ENCODE measurements at regions not wholly inside any gene's neighbourhood (a gene's known extent, or its start where the extent isn't known, plus 50 kb on each side); places are given as distances from the start of the nearest gene placed in this dataset.

GRCh38 chr2:83695037-83695436, 764.0 kb downstream of the SUCLG1 start:
- Histone ChIP-seq H3K27me3 (ENCODE audit: control insufficient read depth in 1 of 2, insufficient read depth in 2 of 2, low read length in 2 of 2) (no peaks in the 10 kb centered on the region), H3K9me3 (ENCODE audit: control insufficient read depth in 2 of 2, insufficient read depth in 1 of 2, low read depth in 1 of 2, low read length in 1 of 2) (peaks cover 0 to 7% of the 10 kb centered on the region in 2 donors), H3K27ac (ENCODE audit: low read depth in 2 of 2, low read length in 1 of 2) (no peak overlapping the region), H3K36me3 (ENCODE audit: control insufficient read depth in 2 of 2, insufficient read depth in 2 of 2, low read length in 1 of 2) (no peaks in the 10 kb centered on the region), H3K4me3 (ENCODE audit: low read depth in 1 of 2, low read length in 2 of 2) (no peak overlapping the region), H3K4me1 (ENCODE audit: control insufficient read depth in 2 of 2, insufficient read depth in 2 of 2, low read length in 1 of 2) (no peaks in the 10 kb centered on the region)
- 87 to 91% methylated on average over 13 of the region's 13 CpGs for WGBS, 2 donors

DNA sequence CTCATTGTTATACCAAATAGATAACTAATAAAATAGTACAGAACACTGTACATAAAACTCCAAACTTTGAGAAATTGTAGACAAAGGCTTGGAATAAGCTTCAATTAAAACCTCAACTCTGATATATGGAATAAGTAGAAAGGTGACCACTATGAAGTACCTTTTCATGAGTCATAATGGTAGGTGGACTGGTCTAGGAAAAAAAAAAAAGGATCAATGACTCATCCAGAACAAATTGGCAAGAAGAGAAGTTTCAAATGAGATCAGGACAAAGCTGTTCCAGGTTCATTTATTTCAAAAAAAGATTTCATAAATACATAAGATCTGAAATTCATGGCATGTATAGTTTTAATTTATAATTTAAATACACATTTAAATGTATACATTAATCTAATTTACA, 769.7 kb downstream of the SUCLG1 start:
- H3K4me3 ChIP-seq (ENCODE audit: low read depth in 1 of 2, low read length in 2 of 2), result no peak overlapping the region
- H3K9me3 ChIP-seq (ENCODE audit: control insufficient read depth in 2 of 2, insufficient read depth in 1 of 2, low read depth in 1 of 2, low read length in 1 of 2), result peaks cover under 1 to 2% of the 10 kb centered on the region in 2 donors
- H3K27ac ChIP-seq (ENCODE audit: low read depth in 2 of 2, low read length in 1 of 2), result no peak overlapping the region
- H3K27me3 ChIP-seq (ENCODE audit: control insufficient read depth in 1 of 2, insufficient read depth in 2 of 2, low read length in 2 of 2), result no peaks in the 10 kb centered on the region
- H3K4me1 ChIP-seq (ENCODE audit: control insufficient read depth in 2 of 2, insufficient read depth in 2 of 2, low read length in 1 of 2), result no peaks in the 10 kb centered on the region
- H3K36me3 ChIP-seq (ENCODE audit: control insufficient read depth in 2 of 2, insufficient read depth in 2 of 2, low read length in 1 of 2), result no peaks in the 10 kb centered on the region

GRCh38 chr2:83686863-83687262, 772.2 kb downstream of the SUCLG1 start:
- Histone ChIP-seq H3K4me3 (ENCODE audit: low read depth in 1 of 2, low read length in 2 of 2) (no peak overlapping the region), H3K27ac (ENCODE audit: low read depth in 2 of 2, low read length in 1 of 2) (no peak overlapping the region), H3K4me1 (ENCODE audit: control insufficient read depth in 2 of 2, insufficient read depth in 2 of 2, low read length in 1 of 2) (no peaks in the 10 kb centered on the region), H3K9me3 (ENCODE audit: control insufficient read depth in 2 of 2, insufficient read depth in 1 of 2, low read depth in 1 of 2, low read length in 1 of 2) (peaks cover 0 to 2% of the 10 kb centered on the region in 2 donors), H3K36me3 (ENCODE audit: control insufficient read depth in 2 of 2, insufficient read depth in 2 of 2, low read length in 1 of 2) (no peaks in the 10 kb centered on the region), H3K27me3 (ENCODE audit: control insufficient read depth in 1 of 2, insufficient read depth in 2 of 2, low read length in 2 of 2) (no peaks in the 10 kb centered on the region)

- Histone ChIP-seq H3K4me3 (ENCODE audit: low read depth in 1 of 2, low read length in 2 of 2) (no peak overlapping the region), H3K36me3 (ENCODE audit: control insufficient read depth in 2 of 2, insufficient read depth in 2 of 2, low read length in 1 of 2) (no peaks in the 10 kb centered on the region), H3K27ac (ENCODE audit: low read depth in 2 of 2, low read length in 1 of 2) (no peak overlapping the region), H3K27me3 (ENCODE audit: control insufficient read depth in 1 of 2, insufficient read depth in 2 of 2, low read length in 2 of 2) (no peaks in the 10 kb centered on the region), H3K9me3 (ENCODE audit: control insufficient read depth in 2 of 2, insufficient read depth in 1 of 2, low read depth in 1 of 2, low read length in 1 of 2) (no peaks in the 10 kb centered on the region), H3K4me1 (ENCODE audit: control insufficient read depth in 2 of 2, insufficient read depth in 2 of 2, low read length in 1 of 2) (no peaks in the 10 kb centered on the region)
- WGBS, 2 donors, result 79 to 83% methylated on average over 3 of the region's 3 CpGs
These were observed 785.0 kb downstream of the SUCLG1 start for GRCh38 chr2:83674050-83674449.

DNA sequence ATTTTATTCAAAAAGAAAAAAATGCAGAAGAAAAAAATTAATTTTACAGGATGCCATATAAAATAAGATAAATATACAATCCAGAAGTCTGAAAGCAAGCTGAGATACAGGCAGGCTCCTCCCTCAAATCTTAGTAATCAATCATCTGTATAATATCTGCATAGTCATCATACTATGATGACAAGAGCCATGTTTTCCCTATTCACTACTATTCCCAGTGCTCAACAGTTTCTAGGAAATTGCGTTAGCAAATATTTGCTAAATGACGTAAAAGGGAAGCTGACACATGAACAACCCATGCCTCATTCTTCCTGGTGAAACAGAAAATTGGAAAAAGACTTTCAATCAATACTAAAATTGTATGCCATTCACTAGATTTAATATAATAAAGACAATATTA, 793.2 kb downstream of the SUCLG1 start:
- H3K36me3 ChIP-seq (ENCODE audit: control insufficient read depth in 2 of 2, insufficient read depth in 2 of 2, low read length in 1 of 2), result no peaks in the 10 kb centered on the region
- H3K9me3 ChIP-seq (ENCODE audit: control insufficient read depth in 2 of 2, insufficient read depth in 1 of 2, low read depth in 1 of 2, low read length in 1 of 2), result peaks cover 0 to 3% of the 10 kb centered on the region in 2 donors
- no peak overlapping the region for H3K4me3 ChIP-seq (ENCODE audit: low read depth in 1 of 2, low read length in 2 of 2)
- H3K27me3 ChIP-seq (ENCODE audit: control insufficient read depth in 1 of 2, insufficient read depth in 2 of 2, low read length in 2 of 2), result no peaks in the 10 kb centered on the region
- WGBS, 2 donors, result 49 to 56% methylated on average over 2 of the region's 2 CpGs
- no peaks in the 10 kb centered on the region for H3K4me1 ChIP-seq (ENCODE audit: control insufficient read depth in 2 of 2, insufficient read depth in 2 of 2, low read length in 1 of 2)
- H3K27ac ChIP-seq (ENCODE audit: low read depth in 2 of 2, low read length in 1 of 2), result no peak overlapping the region

- WGBS, 2 donors, result 89 to 92% methylated on average over 1 of the region's 1 CpG
- Histone ChIP-seq H3K9me3 (ENCODE audit: control insufficient read depth in 2 of 2, insufficient read depth in 1 of 2, low read depth in 1 of 2, low read length in 1 of 2) (peaks cover 0 to 3% of the 10 kb centered on the region in 2 donors), H3K27me3 (ENCODE audit: control insufficient read depth in 1 of 2, insufficient read depth in 2 of 2, low read length in 2 of 2) (no peaks in the 10 kb centered on the region), H3K36me3 (ENCODE audit: control insufficient read depth in 2 of 2, insufficient read depth in 2 of 2, low read length in 1 of 2) (no peaks in the 10 kb centered on the region), H3K4me1 (ENCODE audit: control insufficient read depth in 2 of 2, insufficient read depth in 2 of 2, low read length in 1 of 2) (no peaks in the 10 kb centered on the region), H3K4me3 (ENCODE audit: low read depth in 1 of 2, low read length in 2 of 2) (no peak overlapping the region), H3K27ac (ENCODE audit: low read depth in 2 of 2, low read length in 1 of 2) (no peak overlapping the region)
These were observed 793.9 kb downstream of the SUCLG1 start for GRCh38 chr2:83665154-83665553.

DNA sequence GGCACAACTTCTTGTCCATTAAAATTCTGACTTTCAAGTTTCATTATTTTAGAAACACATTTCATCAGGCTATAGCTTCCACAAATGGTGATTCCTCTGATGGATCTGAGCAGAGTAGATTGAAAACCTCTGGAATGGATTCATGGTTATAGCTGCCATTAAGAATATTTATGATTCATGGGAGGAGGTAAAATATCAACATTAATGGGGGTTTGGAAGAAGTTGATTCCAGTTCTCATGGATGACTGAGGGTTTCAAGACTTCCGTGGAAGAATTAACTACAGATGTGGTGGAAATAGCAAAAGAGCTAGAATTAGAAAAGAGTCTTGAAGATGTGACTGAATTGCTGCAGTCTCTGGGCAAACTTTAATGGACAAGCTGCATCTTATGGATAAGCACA, 797.4 kb downstream of the SUCLG1 start:
- no peaks in the 10 kb centered on the region for H3K9me3 ChIP-seq (ENCODE audit: control insufficient read depth in 2 of 2, insufficient read depth in 1 of 2, low read depth in 1 of 2, low read length in 1 of 2)
- 84 to 87% methylated on average over 1 of the region's 1 CpG for WGBS, 2 donors
- H3K4me1 ChIP-seq (ENCODE audit: control insufficient read depth in 2 of 2, insufficient read depth in 2 of 2, low read length in 1 of 2), result no peaks in the 10 kb centered on the region
- H3K27me3 ChIP-seq (ENCODE audit: control insufficient read depth in 1 of 2, insufficient read depth in 2 of 2, low read length in 2 of 2), result no peaks in the 10 kb centered on the region
- H3K27ac ChIP-seq (ENCODE audit: low read depth in 2 of 2, low read length in 1 of 2), result no peak overlapping the region
- no peaks in the 10 kb centered on the region for H3K36me3 ChIP-seq (ENCODE audit: control insufficient read depth in 2 of 2, insufficient read depth in 2 of 2, low read length in 1 of 2)
- no peak overlapping the region for H3K4me3 ChIP-seq (ENCODE audit: low read depth in 1 of 2, low read length in 2 of 2)

DNA sequence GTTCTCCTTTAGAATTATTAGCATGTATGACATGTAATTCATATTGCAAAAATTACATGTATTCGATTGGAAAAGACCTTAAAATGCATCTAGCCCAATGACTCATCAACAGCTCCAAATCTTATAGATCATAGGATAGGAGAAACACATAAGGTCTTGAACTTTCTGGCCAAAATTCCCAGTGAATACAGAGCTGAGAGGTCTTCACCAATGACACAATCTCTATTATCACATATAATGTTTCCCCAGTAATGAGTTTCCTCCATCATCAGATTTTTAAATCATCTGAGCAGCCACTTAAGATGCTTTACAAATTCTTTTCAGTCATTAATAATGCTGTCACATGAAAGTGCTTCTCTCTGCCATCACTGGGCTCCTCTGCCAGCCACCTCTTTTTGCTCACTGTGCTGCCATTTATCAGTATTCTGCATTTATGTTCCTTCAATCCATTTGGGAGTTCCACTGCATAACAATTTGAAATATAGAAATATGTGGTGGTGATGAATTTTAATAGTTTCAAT, 804.9 kb downstream of the SUCLG1 start:
- Histone ChIP-seq H3K9me3 (ENCODE audit: control insufficient read depth in 2 of 2, insufficient read depth in 1 of 2, low read depth in 1 of 2, low read length in 1 of 2) (no peaks in the 10 kb centered on the region), H3K4me3 (ENCODE audit: low read depth in 1 of 2, low read length in 2 of 2) (no peak overlapping the region), H3K27ac (ENCODE audit: low read depth in 2 of 2, low read length in 1 of 2) (no peak overlapping the region), H3K4me1 (ENCODE audit: control insufficient read depth in 2 of 2, insufficient read depth in 2 of 2, low read length in 1 of 2) (no peaks in the 10 kb centered on the region), H3K36me3 (ENCODE audit: control insufficient read depth in 2 of 2, insufficient read depth in 2 of 2, low read length in 1 of 2) (no peaks in the 10 kb centered on the region), H3K27me3 (ENCODE audit: control insufficient read depth in 1 of 2, insufficient read depth in 2 of 2, low read length in 2 of 2) (no peaks in the 10 kb centered on the region)
- 59 to 64% methylated on average over 1 of the region's 1 CpG for WGBS, 2 donors

GRCh38 chr2:83650898-83651297, 808.2 kb downstream of the SUCLG1 start:
- H3K27ac ChIP-seq (ENCODE audit: low read depth in 2 of 2, low read length in 1 of 2), result no peak overlapping the region
- 54 to 56% methylated on average over 1 of the region's 1 CpG for WGBS, 2 donors
- H3K36me3 ChIP-seq (ENCODE audit: control insufficient read depth in 2 of 2, insufficient read depth in 2 of 2, low read length in 1 of 2), result no peaks in the 10 kb centered on the region
- H3K9me3 ChIP-seq (ENCODE audit: control insufficient read depth in 2 of 2, insufficient read depth in 1 of 2, low read depth in 1 of 2, low read length in 1 of 2), result no peaks in the 10 kb centered on the region
- H3K4me3 ChIP-seq (ENCODE audit: low read depth in 1 of 2, low read length in 2 of 2), result no peak overlapping the region
- no peaks in the 10 kb centered on the region for H3K27me3 ChIP-seq (ENCODE audit: control insufficient read depth in 1 of 2, insufficient read depth in 2 of 2, low read length in 2 of 2)
- no peaks in the 10 kb centered on the region for H3K4me1 ChIP-seq (ENCODE audit: control insufficient read depth in 2 of 2, insufficient read depth in 2 of 2, low read length in 1 of 2)

- H3K27ac ChIP-seq (ENCODE audit: low read depth in 2 of 2, low read length in 1 of 2), result no peak overlapping the region
- H3K36me3 ChIP-seq (ENCODE audit: control insufficient read depth in 2 of 2, insufficient read depth in 2 of 2, low read length in 1 of 2), result no peaks in the 10 kb centered on the region
- WGBS, 2 donors, result 62 to 69% methylated on average over 2 of the region's 2 CpGs
- H3K4me3 ChIP-seq (ENCODE audit: low read depth in 1 of 2, low read length in 2 of 2), result no peak overlapping the region
- no peaks in the 10 kb centered on the region for H3K9me3 ChIP-seq (ENCODE audit: control insufficient read depth in 2 of 2, insufficient read depth in 1 of 2, low read depth in 1 of 2, low read length in 1 of 2)
- H3K27me3 ChIP-seq (ENCODE audit: control insufficient read depth in 1 of 2, insufficient read depth in 2 of 2, low read length in 2 of 2), result no peaks in the 10 kb centered on the region
- H3K4me1 ChIP-seq (ENCODE audit: control insufficient read depth in 2 of 2, insufficient read depth in 2 of 2, low read length in 1 of 2), result no peaks in the 10 kb centered on the region
These were observed 808.9 kb downstream of the SUCLG1 start for GRCh38 chr2:83650161-83650560.

Data from esophagus (tissue), 2 donors.